Naive B cell (primary cell): ENCODE measurements at regions not wholly inside any gene's neighbourhood (a gene's known extent, or its start where the extent isn't known, plus 50 kb on each side); places are given as distances from the start of the nearest gene placed in this dataset.
"Not testable (repeated sequence)": the region's sequence is repeated elsewhere in the genome, so short reads cannot be mapped to it uniquely, and the experiment has no call there.

Experiments
- ATAC-seq, 2 donors: fragments of 150-1000 bp; cut with Tn5 transposase; 2 replicates each; pipeline ENCODE4 v1.10.0; 2021; ENCODE audit warnings: low read depth in 2 of 2, mild to moderate bottlenecking in 2 of 2, moderate library complexity in 2 of 2
- DNase-seq: peaks from one replicate; pipeline ENCODE4 v3.0.0; 2022
- H3K27ac Mint-ChIP-seq, 6 donors: one replicate each; pipeline ENCODE4 v1.8.0; 2020 to 2022; ENCODE audit warnings: mild to moderate bottlenecking in 6 of 6, mixed read lengths in 6 of 6, moderate library complexity in 5 of 6, inconsistent platforms in 2 of 6
- H3K27me3 Mint-ChIP-seq, 3 donors: one replicate each; pipeline ENCODE4 v1.8.0; 2021 to 2022; ENCODE audit warnings: mixed read lengths in 3 of 3, mild to moderate bottlenecking in 1 of 3
- H3K36me3 Mint-ChIP-seq, 2 donors: one replicate each; pipeline ENCODE4 v1.8.0; 2020 to 2022; ENCODE audit warnings: mixed read lengths in 2 of 2, inconsistent platforms in 1 of 2, mild to moderate bottlenecking in 1 of 2
- H3K4me1 Mint-ChIP-seq, 3 donors: one replicate each; pipeline ENCODE4 v1.8.0; 2020 to 2022; ENCODE audit warnings: mixed read lengths in 3 of 3, inconsistent platforms in 1 of 3, mild to moderate bottlenecking in 1 of 3, moderate library complexity in 1 of 3
- H3K4me3 Mint-ChIP-seq, 8 donors: one replicate each; pipeline ENCODE4 v1.8.0; 2020 to 2022; ENCODE audit warnings: mild to moderate bottlenecking in 8 of 8, mixed read lengths in 8 of 8, moderate library complexity in 8 of 8, inconsistent platforms in 2 of 8
- H3K9me3 Mint-ChIP-seq, 7 donors: one replicate each; pipeline ENCODE4 v1.8.0; 2020 to 2022; ENCODE audit warnings: mixed read lengths in 7 of 7, mild to moderate bottlenecking in 5 of 7, inconsistent platforms in 2 of 7, moderate library complexity in 1 of 7

DNA sequence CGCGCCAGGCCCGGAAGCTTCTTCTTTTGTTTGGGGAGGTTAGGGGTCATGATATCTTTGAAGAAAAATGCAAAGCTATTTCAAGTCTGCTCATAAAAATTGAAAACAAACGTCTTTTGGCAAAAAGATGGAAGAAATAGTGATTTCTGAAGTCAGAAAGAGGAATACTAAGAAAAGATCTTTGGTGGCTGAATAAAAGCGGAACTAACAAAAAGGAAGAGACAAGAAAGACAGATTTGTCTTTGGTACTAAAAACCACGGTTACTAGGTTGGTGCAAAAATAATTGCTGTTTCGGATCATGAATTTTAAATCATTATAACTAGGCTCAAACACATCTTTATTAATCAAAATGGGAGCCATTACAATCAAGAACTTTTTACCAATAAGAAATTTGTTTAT lies 164.6 kb upstream of the TRIB2 start:
- Mint-ChIP-seq H3K27ac (peak overlapping the region in 1 of 6 donors; percentile 85), H3K36me3 (no peaks in the 10 kb centered on the region), H3K4me1 (peaks cover 17 to 35% (median 31%) of the 10 kb centered on the region in 3 donors), H3K27me3 (peaks cover 0 to 5% (median 0%) of the 10 kb centered on the region in 3 donors), H3K9me3 (peaks cover 0 to 1% (median 0%) of the 10 kb centered on the region in 7 donors), H3K4me3 (peak overlapping the region in 6 of 8 donors; percentile 23 to 79 (median 56))
- no peak for DNase-seq
- ATAC-seq = peak in 1 of 2 donors; percentile 47

DNA sequence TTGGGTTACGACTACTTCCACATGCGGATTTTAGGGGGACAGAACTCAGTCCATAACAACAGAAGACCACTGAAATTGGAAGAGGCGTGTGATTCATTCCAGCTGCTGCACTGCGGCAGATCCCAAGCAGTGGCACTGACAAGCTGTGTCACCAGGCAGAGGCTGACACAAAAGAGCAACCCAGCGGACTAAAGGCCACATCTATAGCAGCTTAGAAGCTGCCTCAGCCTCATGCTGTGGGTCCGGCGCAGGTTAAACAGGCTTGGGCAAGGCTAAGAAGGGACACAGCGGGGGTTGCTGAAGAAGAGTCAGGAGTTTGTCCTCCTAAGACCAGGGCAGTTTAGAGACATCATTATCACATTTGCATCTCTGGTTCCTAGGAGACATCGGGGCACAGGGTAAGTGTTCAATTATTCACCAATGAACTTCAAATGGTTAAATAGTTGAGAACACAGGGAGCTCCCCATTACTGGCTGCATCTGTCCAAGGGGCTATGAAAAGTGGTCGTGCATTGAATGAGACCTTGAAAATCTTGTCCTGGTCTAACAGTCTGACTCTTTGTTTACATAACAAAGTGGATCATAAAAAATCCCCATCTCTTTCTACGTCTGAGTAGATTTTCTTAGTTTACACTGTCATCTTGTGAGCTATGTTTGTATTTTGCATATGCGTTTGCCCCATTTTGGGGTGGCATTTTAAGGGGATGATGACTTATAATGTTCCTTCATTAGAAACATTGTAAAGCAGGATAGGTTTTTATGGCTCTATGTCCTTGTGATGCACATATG lies 162.3 kb upstream of the TRIB2 start:
- H3K4me1 Mint-ChIP-seq = peaks cover 11 to 36% (median 31%) of the 10 kb centered on the region in 3 donors
- peaks cover 0 to 1% (median 0%) of the 10 kb centered on the region in 7 donors for H3K9me3 Mint-ChIP-seq
- H3K27ac Mint-ChIP-seq = peak overlapping the region in 4 of 6 donors; percentile 6 to 62 (median 27)
- H3K27me3 Mint-ChIP-seq = peaks cover 0 to 5% (median 0%) of the 10 kb centered on the region in 3 donors
- DNase-seq (no peak), ATAC-seq (peak in 1 of 2 donors; percentile 53)
- H3K4me3 Mint-ChIP-seq = peak overlapping the region in 4 of 8 donors; percentile 26 to 81 (median 63)
- H3K36me3 Mint-ChIP-seq = no peaks in the 10 kb centered on the region

DNA sequence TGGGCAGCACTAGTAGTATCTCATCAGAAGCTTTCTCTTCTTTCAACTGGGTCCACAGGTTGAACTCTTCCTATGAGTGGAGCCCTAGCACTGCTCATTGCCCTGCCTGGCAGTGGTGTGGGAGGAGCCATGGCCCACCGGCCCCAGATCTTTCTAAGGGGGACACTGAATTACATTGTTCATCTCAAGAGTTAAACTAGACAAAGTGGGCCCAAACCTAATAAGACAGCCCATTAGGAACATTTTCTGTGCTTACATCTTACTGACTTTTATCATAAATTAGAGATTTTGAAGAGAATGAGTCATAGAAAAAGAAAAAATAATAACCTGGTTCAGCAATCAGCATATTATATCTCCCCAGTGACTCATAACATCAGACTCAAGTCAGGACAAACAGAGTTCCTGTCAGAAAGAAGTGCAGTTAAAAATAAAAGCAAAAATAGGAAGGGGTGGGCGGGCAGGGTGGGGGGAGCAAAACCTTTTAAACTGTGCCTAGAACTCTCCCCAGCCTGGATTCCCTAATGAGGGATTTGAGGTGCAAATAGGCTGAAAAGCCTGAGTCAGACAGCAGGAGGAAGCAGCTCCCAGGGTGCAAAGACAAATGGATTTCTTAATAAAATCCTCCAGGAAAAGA lies 161.6 kb upstream of the TRIB2 start:
- DNase-seq = no peak
- peak overlapping the region in 4 of 6 donors; percentile 6 to 46 (median 21) for H3K27ac Mint-ChIP-seq
- H3K36me3 Mint-ChIP-seq = no peaks in the 10 kb centered on the region
- H3K4me1 Mint-ChIP-seq = peaks cover 11 to 36% (median 31%) of the 10 kb centered on the region in 3 donors
- peaks cover 0 to 5% (median 0%) of the 10 kb centered on the region in 3 donors for H3K27me3 Mint-ChIP-seq
- ATAC-seq = peak in 1 of 2 donors; percentile 18
- H3K4me3 Mint-ChIP-seq = peak overlapping the region in 3 of 8 donors; percentile 26 to 81 (median 65)
- H3K9me3 Mint-ChIP-seq = peaks cover 0 to 1% (median 0%) of the 10 kb centered on the region in 7 donors

GRCh38 chr2:12556762-12557161 lies 160.0 kb upstream of the TRIB2 start:
- H3K27me3 Mint-ChIP-seq = peaks cover 0 to 11% (median 5%) of the 10 kb centered on the region in 3 donors
- H3K9me3 Mint-ChIP-seq = no peaks in the 10 kb centered on the region
- no peak overlapping the region for H3K4me3 Mint-ChIP-seq
- no peak for ATAC-seq
- no peak overlapping the region for H3K27ac Mint-ChIP-seq
- no peak for DNase-seq
- H3K4me1 Mint-ChIP-seq = peaks cover 11 to 39% (median 31%) of the 10 kb centered on the region in 3 donors
- no peaks in the 10 kb centered on the region for H3K36me3 Mint-ChIP-seq

DNA sequence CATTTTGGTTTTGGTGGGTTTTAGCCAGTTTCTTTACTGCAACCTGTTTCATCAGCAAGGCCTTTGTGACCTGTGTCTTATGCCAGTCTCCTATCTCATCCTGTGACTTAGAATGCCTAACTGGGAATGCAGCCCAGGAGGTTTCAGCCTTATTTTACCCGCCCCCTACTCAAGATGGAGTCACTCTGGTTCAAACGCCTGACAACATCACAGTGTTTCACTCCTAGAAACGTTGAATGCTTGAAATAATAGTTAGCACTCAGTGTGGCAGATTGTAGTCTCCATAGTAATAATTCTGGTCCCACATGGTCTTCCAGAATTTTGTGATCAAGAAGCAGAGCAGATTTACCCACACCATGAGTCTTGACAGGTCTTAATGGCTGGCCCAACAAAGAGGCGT lies 159.0 kb upstream of the TRIB2 start:
- Mint-ChIP-seq H3K4me3 (no peak overlapping the region), H3K4me1 (peaks cover 11 to 37% (median 26%) of the 10 kb centered on the region in 3 donors), H3K9me3 (no peaks in the 10 kb centered on the region), H3K27me3 (peaks cover 0 to 12% (median 3%) of the 10 kb centered on the region in 3 donors), H3K27ac (no peak overlapping the region), H3K36me3 (no peaks in the 10 kb centered on the region)
- DNase-seq (no peak), ATAC-seq (no peak)

DNA sequence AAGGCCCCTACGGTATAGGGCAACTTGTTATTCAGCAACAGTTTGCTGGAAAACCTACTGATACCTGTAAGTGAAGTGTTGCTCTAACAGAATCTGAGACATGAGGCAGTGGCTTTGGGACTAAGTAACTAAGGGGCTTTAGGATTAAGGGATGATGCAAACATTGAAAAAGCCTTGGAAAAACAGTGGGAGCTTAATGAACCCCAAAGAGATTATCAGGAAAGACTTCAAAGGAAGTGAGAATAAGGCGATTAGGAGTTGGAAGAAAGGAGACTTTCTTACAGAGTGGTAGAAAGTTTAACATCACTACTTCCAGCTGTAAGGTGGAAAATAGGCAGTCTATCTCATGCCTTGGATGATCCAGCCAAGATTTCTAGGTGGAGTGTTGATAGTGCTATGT lies 158.2 kb upstream of the TRIB2 start:
- DNase-seq = no peak
- peaks cover 0 to 12% (median 4%) of the 10 kb centered on the region in 3 donors for H3K27me3 Mint-ChIP-seq
- no peaks in the 10 kb centered on the region for H3K9me3 Mint-ChIP-seq
- H3K4me3 Mint-ChIP-seq = no peak overlapping the region
- no peaks in the 10 kb centered on the region for H3K36me3 Mint-ChIP-seq
- peak overlapping the region in 1 of 6 donors; percentile 56 for H3K27ac Mint-ChIP-seq
- peaks cover 11 to 37% (median 26%) of the 10 kb centered on the region in 3 donors for H3K4me1 Mint-ChIP-seq
- ATAC-seq = no peak

GRCh38 chr2:12560618-12561017 lies 156.1 kb upstream of the TRIB2 start:
- Mint-ChIP-seq H3K4me1 (peaks cover 1 to 22% (median 5%) of the 10 kb centered on the region in 3 donors), H3K4me3 (peak overlapping the region in 1 of 8 donors; percentile 26), H3K36me3 (no peaks in the 10 kb centered on the region), H3K9me3 (no peaks in the 10 kb centered on the region), H3K27me3 (peaks cover 11 to 25% (median 12%) of the 10 kb centered on the region in 3 donors), H3K27ac (no peak overlapping the region)
- peak in 1 of 2 donors; percentile 67 for ATAC-seq
- no peak for DNase-seq

- DNase-seq = no peak
- Mint-ChIP-seq H3K27me3 (peaks cover 15 to 42% (median 32%) of the 10 kb centered on the region in 3 donors), H3K4me1 (peaks cover 4 to 14% (median 5%) of the 10 kb centered on the region in 3 donors), H3K4me3 (no peak overlapping the region), H3K36me3 (no peaks in the 10 kb centered on the region), H3K27ac (no peak overlapping the region), H3K9me3 (no peaks in the 10 kb centered on the region)
- ATAC-seq = no peak
These were observed 149.3 kb upstream of the TRIB2 start for GRCh38 chr2:12567411-12567810.

DNA sequence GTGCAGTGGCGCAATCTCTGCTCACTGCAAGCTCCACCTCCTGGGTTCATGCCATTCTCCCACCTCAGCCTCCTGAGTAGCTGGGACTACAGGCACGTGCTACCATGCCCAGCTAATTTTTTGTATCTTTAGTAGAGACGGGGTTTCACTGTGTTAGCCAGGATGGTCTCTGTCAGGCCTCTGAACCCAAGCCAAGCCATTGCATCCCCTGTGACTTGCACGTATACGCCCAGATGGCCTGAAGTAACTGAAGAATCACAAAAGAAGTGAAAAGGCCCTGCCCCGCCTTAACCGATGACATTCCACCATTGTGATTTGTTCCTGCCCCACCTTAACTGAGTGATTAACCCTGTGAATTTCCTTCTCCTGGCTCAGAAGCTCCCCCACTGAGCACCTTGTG lies 147.2 kb upstream of the TRIB2 start:
- ATAC-seq, H3K27ac Mint-ChIP-seq, DNase-seq, H3K36me3 Mint-ChIP-seq, H3K4me3 Mint-ChIP-seq, H3K9me3 Mint-ChIP-seq: not testable (repeated sequence)
- Mint-ChIP-seq H3K4me1 (peaks cover 3 to 14% (median 4%) of the 10 kb centered on the region in 3 donors), H3K27me3 (peaks cover 8 to 48% (median 37%) of the 10 kb centered on the region in 3 donors)

DNA sequence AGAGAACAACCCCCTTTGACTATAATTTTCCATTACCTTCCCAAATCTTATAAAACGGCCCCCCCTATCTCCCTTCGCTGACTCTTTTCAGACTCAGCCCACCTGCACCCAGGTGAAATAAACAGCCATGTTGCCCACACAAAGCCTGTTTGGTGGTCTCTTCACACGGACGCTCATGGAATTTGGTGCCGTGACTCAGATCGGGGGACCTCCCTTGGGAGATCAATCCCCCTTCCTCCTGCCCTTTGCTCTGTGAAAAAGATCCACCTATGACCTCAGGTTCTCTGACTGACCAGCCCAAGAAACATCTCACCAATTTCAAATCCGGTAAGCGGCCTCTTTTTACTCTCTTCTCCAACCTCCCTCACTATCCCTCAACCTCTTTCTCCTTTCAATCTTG lies 146.8 kb upstream of the TRIB2 start:
- not testable (repeated sequence) for H3K4me3 Mint-ChIP-seq, H3K9me3 Mint-ChIP-seq, H3K36me3 Mint-ChIP-seq, DNase-seq, ATAC-seq
- Mint-ChIP-seq H3K4me1 (peaks cover 3 to 14% (median 4%) of the 10 kb centered on the region in 3 donors), H3K27me3 (peaks cover 8 to 48% (median 33%) of the 10 kb centered on the region in 3 donors), H3K27ac (peak overlapping the region in 1 of 6 donors; percentile 65)

DNA sequence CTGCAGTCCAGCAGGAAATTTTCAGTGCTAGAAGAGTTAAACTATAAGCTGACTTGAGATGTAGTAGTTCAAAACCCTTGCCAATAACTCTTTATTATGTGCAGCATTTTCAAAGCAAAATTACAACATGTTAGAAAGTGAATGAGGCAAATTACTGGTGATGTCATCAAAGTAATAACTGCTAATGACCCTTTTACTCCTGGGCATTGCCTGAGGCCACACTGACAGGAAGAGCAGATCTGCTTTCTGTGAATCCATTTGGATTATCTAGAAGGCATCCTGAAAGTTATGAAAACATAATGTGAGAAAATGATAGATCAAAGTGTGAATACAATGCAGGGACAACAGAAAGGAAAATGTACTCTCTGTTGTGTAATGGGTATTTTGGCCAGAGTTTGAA lies 139.6 kb upstream of the TRIB2 start:
- no peaks in the 10 kb centered on the region for H3K36me3 Mint-ChIP-seq
- ATAC-seq (no peak), DNase-seq (no peak)
- no peak overlapping the region for H3K4me3 Mint-ChIP-seq
- H3K27me3 Mint-ChIP-seq = peaks cover 10 to 45% (median 18%) of the 10 kb centered on the region in 3 donors
- H3K27ac Mint-ChIP-seq = no peak overlapping the region
- H3K4me1 Mint-ChIP-seq = no peaks in the 10 kb centered on the region
- H3K9me3 Mint-ChIP-seq = no peaks in the 10 kb centered on the region

GRCh38 chr2:12577567-12578253 lies 139.0 kb upstream of the TRIB2 start:
- Mint-ChIP-seq H3K9me3 (no peaks in the 10 kb centered on the region), H3K27ac (no peak overlapping the region), H3K36me3 (no peaks in the 10 kb centered on the region), H3K27me3 (peaks cover 10 to 38% (median 12%) of the 10 kb centered on the region in 3 donors), H3K4me1 (no peaks in the 10 kb centered on the region), H3K4me3 (no peak overlapping the region)
- DNase-seq (no peak), ATAC-seq (no peak)

GRCh38 chr2:12579018-12579417 lies 137.7 kb upstream of the TRIB2 start:
- DNase-seq (no peak), ATAC-seq (no peak)

More at GRCh38 chr2:12579018-12579417, 137.7 kb upstream of the TRIB2 start:
- Mint-ChIP-seq H3K36me3 (no peaks in the 10 kb centered on the region), H3K4me3 (no peak overlapping the region), H3K9me3 (no peaks in the 10 kb centered on the region), H3K27ac (no peak overlapping the region), H3K27me3 (peaks cover 0 to 30% (median 10%) of the 10 kb centered on the region in 3 donors), H3K4me1 (no peaks in the 10 kb centered on the region)
